Ureter (tissue), 1 donor: ENCODE measurements at regions not wholly inside any gene's neighbourhood (a gene's known extent, or its start where the extent isn't known, plus 50 kb on each side); places are given as distances from the start of the nearest gene placed in this dataset.
"Not testable (repeated sequence)": the region's sequence is repeated elsewhere in the genome, so short reads cannot be mapped to it uniquely, and the experiment has no call there.

ENCODE experiments used
- DNase-seq: peaks from one replicate; pipeline ENCODE4 v3.0.0-alpha.2; 2020; ENCODE audit warnings: low spot score
- donor health status: DM: yes; HTN: yes; CAD: no.

DNA sequence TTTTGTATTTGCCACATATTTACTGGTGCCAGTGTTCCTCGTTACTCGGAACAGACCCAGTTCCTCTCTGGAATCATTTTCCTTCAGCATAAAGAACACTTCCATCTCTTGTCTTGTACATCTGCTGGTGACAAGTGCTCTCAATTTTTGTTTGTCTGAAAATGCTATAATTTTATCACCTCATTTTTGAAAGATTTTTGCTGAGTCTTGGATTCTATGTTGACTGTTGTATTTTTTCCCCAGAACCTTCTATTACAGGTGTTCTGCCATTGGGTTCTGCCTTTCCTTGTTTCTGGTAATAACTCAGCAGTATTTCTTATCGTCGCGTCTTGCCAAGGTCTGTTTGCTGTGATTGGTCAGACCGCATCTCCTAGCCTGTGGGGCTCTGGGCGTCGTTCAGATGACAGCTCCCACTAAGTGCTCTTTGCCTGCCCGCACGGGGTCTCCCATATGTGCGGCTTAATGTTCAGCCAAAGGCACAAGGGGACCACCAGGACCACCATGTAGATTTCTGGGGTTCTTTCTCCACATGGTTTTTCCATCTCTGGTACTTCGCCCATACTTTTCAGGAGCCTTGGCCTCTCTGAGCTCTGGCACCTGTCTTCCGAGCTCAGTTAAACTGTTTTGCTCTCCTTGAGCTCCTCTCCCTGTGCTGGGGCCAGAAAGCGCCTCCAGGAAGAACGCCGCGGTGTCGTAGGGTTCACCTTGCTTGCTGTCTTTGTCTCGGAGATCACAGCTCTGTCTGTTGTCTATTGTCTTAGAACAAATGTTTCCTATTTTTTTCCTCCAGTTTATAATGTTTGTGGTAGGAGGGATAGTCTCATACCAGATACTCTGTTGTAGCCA, 80.0 kb downstream of the METRNL start:
- DNase-seq, result no peak

DNA sequence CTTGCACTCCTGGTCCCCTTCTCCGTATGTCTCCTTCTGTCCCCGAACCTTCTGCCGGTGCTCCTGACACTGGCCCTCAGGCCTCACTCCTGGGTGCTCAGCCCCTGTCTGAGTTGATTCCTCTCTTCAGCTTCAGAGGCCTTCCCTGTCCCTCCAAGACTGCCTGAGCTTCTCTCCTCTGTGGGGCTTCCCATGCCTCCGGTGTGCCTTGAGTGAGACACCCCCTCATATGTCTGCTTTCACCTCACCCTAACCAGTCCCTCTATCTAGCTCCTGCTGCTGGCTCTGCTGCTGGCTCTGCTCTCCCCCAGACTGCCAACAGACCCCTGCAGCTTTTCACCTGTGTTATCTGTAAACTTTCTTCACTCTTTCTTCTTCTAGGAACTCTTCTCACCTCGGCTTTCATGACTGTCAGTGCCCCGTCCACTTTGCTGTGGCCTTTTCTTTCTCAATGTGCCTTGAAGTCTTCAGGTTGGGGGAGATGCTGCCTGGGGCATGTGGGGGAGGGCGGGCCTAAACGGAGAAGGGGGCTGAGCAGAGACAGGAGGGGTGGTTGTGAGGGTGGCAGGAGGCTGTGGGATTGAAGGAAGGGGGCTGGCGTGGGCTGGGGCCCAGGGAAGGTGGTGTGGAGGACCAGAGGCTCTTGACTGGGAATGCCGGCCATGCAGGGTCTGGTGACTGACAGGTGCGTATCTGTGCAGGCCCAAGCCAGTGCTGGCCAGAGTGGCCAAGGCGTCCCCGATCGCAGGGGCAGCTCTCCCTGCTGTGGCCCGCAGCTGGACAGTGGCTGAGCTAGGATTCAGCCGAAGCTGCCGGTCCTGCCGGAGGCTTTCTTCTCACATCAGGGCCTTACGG, 81.3 kb downstream of the METRNL start:
- DNase-seq, result no peak

DNA sequence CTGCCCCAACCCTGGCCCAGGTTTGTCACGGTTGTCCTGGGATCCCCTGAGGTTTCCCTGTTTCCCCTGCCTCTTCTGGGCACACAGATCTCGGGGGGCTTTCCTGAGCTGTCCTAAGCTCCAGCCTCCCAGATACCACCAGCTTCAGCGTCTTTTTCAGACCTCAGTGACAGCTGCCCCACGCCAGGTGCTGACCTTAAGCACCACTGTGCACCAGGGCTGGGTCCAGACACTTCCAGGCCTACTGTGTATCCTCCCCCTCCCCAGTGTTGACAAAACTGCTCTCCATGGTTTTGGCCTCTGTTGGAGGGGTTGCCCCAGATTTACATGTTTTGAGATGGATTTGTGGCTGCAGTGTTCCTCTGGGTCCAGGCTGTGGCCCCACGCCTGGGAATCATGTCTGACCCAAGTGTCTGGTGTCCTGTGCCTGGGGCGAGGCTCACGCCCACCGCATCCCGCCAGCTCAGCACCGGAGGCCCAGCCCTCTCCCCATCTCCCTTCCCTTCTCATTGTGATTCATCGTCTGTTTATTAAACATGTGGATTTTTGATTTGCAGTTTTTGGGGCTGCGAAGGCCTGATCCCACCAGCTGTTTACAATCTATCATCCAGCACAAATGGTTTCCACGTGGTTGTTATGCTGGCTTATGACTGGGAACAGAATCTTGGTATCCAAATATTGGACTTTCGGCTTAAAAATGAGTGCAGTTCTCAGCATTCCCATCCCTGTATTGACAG, 82.1 kb downstream of the METRNL start:
- DNase-seq, result no peak

DNA sequence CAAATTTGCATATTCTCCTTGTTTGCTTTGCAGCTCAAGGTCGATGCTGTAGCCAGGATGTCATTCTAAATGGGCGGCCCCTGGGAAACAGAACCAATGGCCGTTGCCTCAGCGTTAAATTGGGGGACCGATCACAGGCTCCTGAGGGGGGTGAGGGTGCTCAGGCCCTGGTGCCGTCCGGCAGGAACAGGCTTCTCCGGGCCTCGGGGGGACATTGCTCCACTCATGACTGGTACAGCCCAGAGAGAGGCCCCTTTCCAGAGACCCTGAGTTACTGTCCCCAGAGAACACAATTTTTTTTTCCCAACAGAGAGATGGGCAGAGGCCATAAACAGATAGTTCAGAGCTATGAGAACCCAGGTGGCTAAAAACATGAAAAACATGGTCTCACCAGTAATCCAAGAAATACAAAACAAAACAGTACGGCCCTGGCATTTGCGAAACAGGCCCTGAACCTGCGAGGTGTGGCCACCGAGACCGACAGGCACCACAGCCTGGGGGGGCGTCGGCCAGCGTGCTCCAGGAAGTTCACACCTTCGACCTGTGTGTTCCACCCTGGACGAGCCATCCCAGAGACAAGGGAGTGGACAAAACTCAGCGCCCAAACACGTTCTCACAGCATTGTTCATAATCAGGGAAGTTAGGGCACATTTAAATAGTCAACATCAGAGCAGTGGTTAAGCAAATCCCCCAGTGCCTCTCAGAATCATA, 82.8 kb downstream of the METRNL start:
- DNase-seq, result no peak

DNA sequence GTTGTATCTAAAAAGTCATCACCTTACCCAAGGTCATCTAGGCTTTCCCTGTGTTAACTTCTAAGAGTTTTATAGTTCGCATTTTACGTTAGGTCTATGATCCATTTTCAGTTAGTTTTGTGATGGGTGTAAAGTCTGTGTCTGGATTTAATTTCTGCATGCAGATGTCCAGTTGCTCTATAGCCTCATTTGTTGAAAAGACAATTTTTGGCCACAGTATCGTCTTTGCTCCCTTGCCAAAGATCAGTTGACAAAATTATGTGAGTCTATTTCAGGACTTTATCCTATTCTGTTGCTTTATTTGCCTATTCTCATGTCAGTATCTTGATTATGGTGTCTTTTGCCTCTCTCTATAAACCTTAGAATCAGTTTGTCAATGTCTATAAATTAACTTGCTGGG, 85.1 kb downstream of the METRNL start:
- DNase-seq, result no peak

DNA sequence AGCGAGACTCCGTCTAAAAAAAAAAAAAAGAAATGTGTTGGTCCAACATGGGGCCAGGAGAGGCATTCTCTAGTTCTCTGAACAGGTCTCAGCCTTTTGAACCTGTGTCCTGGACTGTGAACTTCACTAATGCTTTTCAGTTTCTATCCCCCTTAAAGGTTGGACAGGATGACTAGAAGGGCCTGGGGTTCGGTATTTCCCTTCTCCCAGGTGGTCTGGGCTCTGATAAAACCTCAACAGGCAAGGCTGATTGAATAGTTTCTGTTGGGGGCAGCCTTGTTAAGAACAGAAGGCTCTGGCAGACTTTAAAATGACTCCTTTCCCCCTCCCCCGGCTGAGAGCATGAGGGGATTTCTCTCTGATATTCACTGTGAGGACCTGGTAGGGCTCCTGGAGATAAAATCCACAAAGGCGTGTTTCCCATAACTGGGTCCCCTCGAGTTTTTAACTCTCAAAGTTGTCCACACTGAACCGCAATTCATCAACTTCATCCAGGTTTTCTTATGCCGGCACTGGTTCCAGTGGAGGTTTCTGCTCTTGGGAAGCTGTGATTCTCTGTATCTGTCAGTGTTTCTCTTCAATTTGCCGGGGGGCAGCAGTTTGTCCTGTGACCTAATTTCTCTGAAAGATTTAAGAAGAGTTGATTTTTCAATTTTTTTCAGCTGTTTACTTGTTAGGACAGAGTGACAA, 91.3 kb downstream of the METRNL start:
- DNase-seq, result no peak

DNA sequence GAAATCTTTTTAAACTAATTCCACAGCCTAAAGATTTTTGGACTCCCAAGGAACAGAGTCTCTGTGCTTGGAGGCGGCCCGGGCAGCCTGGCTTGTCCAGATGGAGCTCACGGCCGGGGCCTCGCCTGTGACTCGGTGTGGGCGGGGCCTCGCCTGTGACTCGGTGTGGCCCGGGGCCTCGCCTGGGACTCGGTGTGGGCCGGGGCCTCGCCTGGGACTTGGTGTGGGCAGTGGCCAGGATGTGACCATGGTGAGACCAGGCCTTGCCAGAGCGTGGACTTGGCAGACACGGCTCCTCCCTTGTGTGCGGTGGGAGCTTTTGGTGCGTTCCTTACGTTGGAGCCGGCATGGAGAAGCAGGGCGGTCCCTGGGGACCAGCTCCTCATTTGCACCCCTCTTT, 92.3 kb downstream of the METRNL start:
- DNase-seq, result peak; percentile 33

DNA sequence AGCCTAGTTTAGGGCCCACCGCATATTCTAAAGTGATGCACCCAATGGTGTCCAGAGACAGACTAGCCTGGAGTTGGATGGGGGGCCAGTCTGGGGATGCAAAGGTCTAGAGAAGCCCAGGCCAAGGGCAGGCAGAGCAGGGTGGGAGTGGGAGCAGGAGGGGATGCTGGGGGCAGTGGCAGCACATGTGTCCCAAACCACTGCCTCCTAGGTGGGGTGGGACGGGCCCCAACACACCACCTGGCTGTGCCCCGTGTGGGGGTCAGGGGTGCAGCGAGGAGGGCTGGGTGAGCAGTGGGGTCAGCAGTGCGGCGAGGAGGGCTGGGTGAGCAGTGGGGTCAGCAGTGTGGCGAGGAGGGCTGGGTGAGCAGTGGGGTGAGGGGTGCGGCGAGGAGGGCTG, 92.7 kb downstream of the METRNL start:
- DNase-seq, result peak; percentile 30

DNA sequence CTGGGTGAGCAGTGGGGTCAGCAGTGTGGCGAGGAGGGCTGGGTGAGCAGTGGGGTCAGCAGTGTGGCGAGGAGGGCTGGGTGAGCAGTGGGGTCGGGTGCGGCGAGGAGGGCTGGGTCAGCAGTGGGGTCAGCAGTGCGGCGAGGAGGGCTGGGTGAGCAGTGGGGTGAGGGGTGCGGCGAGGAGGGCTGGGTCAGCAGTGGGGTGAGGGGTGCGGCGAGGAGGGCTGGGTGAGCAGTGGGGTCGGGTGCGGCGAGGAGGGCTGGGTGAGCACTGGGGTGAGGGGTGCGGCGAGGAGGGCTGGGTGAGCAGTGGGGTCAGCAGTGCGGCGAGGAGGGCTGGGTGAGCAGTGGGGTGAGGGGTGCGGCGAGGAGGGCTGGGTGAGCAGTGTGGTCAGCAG, 93.2 kb downstream of the METRNL start:
- not testable (repeated sequence) for DNase-seq

DNA sequence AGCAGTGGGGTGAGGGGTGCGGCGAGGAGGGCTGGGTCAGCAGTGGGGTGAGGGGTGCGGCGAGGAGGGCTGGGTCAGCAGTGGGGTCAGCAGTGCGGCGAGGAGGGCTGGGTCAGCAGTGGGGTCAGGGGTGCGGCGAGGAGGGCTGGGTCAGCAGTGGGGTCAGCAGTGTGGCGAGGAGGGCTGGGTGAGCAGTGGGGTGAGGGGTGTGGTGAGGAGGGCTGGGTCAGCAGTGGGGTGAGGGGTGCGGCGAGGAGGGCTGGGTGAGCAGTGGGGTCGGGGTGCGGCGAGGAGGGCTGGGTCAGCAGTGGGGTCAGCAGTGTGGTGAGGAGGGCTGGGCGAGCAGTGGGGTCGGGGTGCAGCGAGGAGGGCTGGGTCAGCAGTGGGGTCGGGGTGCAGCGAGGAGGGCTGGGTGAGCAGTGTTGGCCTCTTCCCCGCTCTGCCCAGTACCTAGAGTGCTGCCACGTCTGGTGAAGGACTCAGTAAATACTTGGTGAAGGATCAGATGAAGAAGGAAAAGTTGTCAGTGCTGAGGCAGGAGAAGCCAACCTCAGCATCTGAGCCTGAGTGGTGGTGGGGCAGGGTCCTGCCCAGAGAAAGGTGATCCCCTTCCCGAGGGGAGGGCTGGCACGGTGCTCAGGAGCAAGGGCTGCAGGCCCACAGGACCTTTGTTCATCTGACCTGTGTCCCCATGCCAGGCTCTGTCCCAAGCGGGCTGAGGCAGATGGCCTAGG, 93.9 kb downstream of the METRNL start:
- peak; percentile 39 for DNase-seq

DNA sequence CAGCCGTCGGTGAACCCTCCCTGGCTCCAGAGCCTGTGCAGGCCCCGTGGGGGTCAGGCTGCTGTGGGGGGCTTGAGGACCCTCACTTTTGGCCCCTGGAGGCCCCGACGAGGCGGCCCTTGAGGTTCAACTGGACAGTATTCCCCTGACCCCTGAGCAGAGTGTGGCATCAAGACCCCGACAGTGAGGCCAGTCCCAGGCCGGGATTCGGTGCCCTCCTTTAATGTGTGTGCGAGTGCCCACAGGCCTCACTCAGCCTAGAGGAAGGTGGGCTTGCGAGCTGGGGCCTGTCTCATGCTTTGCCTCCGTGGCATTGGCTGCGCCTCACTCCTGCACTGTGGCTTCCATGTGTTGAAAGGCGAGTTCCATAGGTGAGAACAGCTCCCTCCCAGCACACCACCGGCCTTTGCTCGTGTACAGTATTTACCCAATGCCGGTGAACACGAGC, 94.5 kb downstream of the METRNL start:
- DNase-seq, result peak; percentile 38

DNA sequence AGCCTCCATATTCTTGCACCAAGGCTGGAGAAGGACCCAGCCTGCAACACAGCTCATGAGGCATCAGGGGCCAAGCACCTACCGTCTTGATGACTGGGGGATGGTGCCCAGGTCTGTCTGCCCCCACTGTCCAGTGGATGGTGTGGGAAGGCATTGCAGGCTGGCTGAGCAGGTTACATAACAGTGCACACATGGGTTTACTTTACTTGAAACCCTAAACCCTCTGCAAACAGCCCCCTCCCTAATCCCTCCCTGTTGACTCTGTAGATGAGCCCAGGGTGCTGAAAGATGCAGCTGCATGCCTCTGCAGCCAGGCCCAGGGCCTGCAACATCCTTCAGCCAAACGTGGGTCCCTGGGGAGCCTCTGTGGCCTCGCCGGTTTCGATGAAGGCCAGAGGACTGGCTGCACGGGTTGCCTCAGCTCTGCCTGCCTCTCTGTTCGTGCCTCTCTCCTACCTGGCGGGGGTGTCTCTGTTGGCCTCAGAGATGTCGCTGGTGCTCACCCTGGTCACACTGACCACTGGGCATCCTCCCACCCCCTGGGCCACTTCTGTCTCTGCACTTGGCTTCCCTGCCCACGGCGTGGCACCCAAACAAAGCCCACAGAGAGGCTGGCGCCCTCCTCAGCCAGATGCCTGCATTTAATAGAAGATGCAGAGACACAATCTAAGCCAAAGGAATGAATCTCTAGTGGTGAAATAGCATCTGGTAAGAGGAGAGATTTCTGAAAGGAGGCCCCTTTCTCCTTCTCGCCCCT, 95.1 kb downstream of the METRNL start:
- DNase-seq, result peak; percentile 37

DNA sequence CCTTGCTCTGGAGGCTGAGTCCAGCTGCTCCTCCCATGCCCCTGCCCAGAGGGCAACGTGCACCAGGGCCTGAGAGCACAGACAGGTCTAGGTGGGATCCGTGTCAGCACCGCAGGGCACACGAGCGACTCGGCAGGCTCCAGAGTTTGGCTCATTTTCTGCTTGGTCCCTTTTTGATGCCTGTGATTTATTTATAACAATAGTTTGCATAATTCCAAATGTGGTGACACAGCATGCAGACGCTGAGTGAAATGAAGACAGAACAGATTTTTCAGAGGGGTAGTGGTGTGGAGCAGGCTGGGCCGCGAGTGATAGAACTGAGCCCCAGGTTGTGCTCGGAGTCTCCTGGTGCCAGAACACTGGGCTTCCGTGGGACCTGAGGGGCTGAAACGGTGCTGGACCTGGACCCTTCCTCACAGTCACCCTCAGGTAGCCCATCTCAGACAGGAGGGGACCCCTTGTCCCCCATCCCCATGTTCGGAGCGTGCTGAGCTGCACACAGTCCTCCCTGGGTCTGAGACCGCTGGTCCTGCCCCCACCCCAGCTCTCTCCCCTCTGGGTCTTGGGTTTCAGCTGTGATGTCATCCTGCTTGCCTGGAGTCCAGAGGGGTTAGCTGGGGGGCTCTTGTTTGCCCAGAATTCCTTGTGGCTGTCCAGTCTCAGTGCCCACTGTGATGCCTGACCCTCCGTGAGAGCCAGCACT, 95.9 kb downstream of the METRNL start:
- DNase-seq, result peak; percentile 35

DNA sequence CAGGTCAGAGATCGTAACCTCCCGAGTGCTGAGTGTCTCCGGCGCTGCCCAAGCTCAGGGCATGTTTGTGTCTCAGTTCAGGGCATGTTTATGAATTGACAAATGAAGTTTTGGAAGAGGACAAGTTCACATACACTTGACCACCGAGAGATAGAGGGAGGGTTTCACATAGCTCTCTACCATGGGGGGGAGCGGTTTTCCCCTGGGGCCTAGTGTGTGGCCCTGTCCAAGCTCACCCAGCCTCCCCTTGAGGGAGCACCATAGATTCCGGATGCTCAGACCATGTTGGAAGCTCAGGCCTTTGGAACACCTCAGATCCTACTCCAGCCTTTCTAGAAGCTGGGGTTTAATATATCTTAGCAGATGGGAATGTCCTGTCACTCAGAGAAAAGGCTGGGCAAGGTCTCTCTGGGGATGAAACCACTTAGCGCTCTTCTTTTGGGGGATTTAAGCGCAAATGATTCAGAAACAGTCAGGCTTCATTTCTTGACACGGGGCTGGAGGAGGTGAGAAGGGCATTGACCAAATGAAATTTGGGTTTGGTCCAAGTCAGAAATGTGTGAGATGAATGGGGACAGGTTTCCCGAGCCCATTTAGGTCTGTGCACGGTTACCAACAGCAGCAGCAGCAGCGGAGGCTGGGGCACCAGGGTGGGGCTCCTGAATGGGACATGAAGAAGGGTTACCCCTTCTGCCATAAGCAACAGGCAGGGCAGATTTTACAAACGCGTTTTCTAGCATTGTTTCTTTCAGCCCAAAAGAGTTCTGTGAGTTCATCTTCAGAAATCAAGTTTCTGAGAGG, 96.6 kb downstream of the METRNL start:
- no peak for DNase-seq

DNA sequence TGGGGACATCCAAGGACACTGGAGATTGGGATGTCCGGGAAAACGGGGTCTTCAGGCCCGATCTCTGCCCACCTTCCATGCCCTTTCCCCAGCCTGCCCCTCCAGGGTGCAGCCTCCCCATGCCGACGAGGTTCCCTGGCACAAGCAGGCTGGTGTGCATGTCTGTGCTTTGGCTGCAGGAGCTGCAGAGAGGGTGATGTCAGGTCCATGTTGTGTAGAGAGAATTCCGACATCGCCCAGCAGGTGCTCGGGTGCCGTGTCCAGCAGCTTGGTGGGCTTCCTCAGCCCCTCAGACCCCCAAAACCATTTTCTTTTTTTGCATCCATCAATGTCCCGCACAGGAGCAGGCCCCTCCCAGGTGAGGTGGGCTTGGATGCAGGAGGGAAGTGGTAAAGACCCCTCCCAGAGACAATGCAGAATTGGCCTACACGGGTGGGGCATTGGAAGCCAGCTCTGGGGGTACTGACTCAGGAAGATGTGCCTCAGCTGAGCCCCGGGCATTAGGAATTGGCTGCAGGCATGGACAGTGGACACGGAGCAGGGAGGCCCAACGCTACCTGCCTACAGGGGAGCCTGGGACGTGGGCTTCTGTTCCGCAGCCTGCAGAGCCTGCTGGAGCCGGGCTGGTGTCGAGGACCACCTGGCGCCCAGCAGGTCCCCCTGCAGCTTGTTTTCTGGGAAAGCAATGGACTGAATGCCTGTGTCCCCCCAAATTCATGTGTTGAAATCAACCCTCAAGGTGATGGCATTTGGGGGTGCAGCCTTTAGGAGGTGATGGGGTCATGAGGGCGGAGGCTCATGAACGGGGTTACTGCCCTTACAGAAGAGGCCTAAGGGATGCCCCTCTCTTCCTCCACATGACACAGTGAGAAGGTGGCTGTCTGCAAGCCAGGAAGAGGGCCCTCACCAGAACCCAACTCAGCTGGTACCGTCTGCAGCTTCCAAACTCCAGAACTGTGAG, 97.5 kb downstream of the METRNL start:
- DNase-seq, result peak; percentile 36

DNA sequence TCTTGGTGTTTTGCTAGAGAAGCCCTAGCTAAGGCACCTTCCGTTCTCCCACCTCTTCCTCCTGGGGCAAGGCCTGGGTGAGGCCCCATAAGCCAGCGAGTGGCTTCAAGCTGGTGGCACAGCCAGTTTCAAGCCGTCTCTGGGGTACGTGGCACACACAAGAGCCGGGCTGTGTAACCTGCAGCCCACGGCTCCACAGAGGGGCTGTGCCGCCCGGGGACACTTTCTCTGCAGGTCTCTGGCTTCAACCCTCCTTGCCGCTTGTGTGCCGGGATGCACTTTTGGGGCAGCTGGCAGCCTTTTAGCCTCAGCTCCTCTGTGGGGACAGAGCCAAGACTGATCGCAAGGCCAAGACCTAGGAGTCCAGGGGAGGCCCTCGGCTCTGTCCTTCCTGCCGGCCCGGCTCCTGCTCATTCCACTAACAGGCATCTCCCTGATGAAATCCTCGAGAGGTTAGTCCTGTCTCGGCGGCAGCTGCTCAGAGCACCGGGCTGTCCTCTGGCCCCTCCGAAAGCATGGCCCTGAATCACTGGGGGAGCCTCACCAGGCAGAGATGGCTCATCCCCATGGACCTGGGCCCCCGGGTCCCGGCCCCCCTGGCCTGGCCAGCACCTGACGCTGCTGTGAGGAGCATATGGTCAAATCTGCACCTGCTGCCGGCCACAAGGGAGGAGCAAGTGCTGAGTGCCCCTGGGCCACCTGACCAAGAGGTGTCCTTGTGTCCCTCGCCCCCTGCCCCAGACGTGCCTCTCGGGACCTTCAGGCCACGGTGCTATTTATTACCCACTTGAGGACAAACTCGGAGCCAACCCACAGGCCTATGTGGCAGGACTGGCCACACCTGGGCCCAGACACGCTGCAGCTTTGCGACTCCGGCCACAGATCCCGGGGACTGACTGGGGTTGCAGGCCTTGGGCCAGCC, 98.5 kb downstream of the METRNL start:
- DNase-seq, result peak; percentile 39
